ENCODE measurements at regions not wholly inside any gene's neighbourhood (a gene's known extent, or its start where the extent isn't known, plus 50 kb on each side); places are given as distances from the start of the nearest gene placed in this dataset.

GRCh38 chr14:95398630-95399547 is 79.2 kb upstream of the CLMN start:
- Histone ChIP-seq H3K4me2 (ENCODE audit: low read depth, low read length) (no peak overlapping the region), H3K9ac (ENCODE audit: low read length) (no peak overlapping the region), H3F3A (ENCODE audit: insufficient read depth, low read length) (no peaks in the 10 kb centered on the region), H3K4me3 (ENCODE audit: low read length) (no peak overlapping the region), H3K4me1 (ENCODE audit: low read length) (no peaks in the 10 kb centered on the region), H2AFZ (ENCODE audit: low read length) (no peak overlapping the region), H3K9me2 (replicated peaks; ENCODE audit: insufficient read depth, low read length) (no peaks in the 10 kb centered on the region), H4K20me1 (ENCODE audit: insufficient read depth, low read length) (no peaks in the 10 kb centered on the region), H3K79me2 (ENCODE audit: low read length) (no peaks in the 10 kb centered on the region), H3K27ac (ENCODE audit: low read length) (no peak overlapping the region), H3K36me3 (replicated peaks; ENCODE audit: insufficient read depth, low read length) (no peaks in the 10 kb centered on the region), H3K9me3 (replicated peaks; ENCODE audit: insufficient read depth, low read length) (no peaks in the 10 kb centered on the region), H3K27me3 (replicated peaks; ENCODE audit: insufficient read depth, low read length) (no peaks in the 10 kb centered on the region)
- no peak for TF ChIP-seq EZH2phosphoT487 (IDR thresholded peaks at IDR 0.05; ENCODE audit: low read length)
- no peak for TF ChIP-seq EZH2 (optimal IDR thresholded peaks at IDR 0.05; ENCODE audit: low read depth, low read length)
- no peak for DNase-seq

- no peak overlapping the region for H3K27ac ChIP-seq (ENCODE audit: low read length)
- no peak overlapping the region for H2AFZ ChIP-seq (ENCODE audit: low read length)
- H3K79me2 ChIP-seq (ENCODE audit: low read length): no peaks in the 10 kb centered on the region
- no peaks in the 10 kb centered on the region for H3K9me3 ChIP-seq (replicated peaks; ENCODE audit: insufficient read depth, low read length)
- H3K4me1 ChIP-seq (ENCODE audit: low read length): no peaks in the 10 kb centered on the region
- no peak overlapping the region for H3K4me2 ChIP-seq (ENCODE audit: low read depth, low read length)
- H3K9me2 ChIP-seq (replicated peaks; ENCODE audit: insufficient read depth, low read length): no peaks in the 10 kb centered on the region
- no peak overlapping the region for H3K4me3 ChIP-seq (ENCODE audit: low read length)
- DNase-seq: no peak
- no peak for TF ChIP-seq EZH2 (optimal IDR thresholded peaks at IDR 0.05; ENCODE audit: low read depth, low read length)
- no peak for TF ChIP-seq CTCF (IDR thresholded peaks at IDR 0.05; ENCODE audit: low read length)
- TF ChIP-seq EZH2phosphoT487 (IDR thresholded peaks at IDR 0.05; ENCODE audit: low read length): no peak
- H3F3A ChIP-seq (ENCODE audit: insufficient read depth, low read length): no peaks in the 10 kb centered on the region
- no peaks in the 10 kb centered on the region for H3K27me3 ChIP-seq (replicated peaks; ENCODE audit: insufficient read depth, low read length)
- H4K20me1 ChIP-seq (ENCODE audit: insufficient read depth, low read length): no peaks in the 10 kb centered on the region
- no peaks in the 10 kb centered on the region for H3K36me3 ChIP-seq (replicated peaks; ENCODE audit: insufficient read depth, low read length)
- no peak overlapping the region for H3K9ac ChIP-seq (ENCODE audit: low read length)
Measured at GRCh38 chr14:95397325-95397724, 77.6 kb upstream of the CLMN start.

GRCh38 chr14:95396221-95396620 is 76.5 kb upstream of the CLMN start:
- Histone ChIP-seq H3K9ac (ENCODE audit: low read length) (no peak overlapping the region), H3K36me3 (replicated peaks; ENCODE audit: insufficient read depth, low read length) (no peaks in the 10 kb centered on the region), H3K79me2 (ENCODE audit: low read length) (no peaks in the 10 kb centered on the region), H3F3A (ENCODE audit: insufficient read depth, low read length) (no peaks in the 10 kb centered on the region), H4K20me1 (ENCODE audit: insufficient read depth, low read length) (no peaks in the 10 kb centered on the region), H3K9me3 (replicated peaks; ENCODE audit: insufficient read depth, low read length) (no peaks in the 10 kb centered on the region), H3K4me3 (ENCODE audit: low read length) (no peak overlapping the region), H2AFZ (ENCODE audit: low read length) (no peak overlapping the region), H3K4me2 (ENCODE audit: low read depth, low read length) (no peak overlapping the region), H3K9me2 (replicated peaks; ENCODE audit: insufficient read depth, low read length) (no peaks in the 10 kb centered on the region), H3K27me3 (replicated peaks; ENCODE audit: insufficient read depth, low read length) (no peaks in the 10 kb centered on the region), H3K4me1 (ENCODE audit: low read length) (no peaks in the 10 kb centered on the region), H3K27ac (ENCODE audit: low read length) (no peak overlapping the region)
- TF ChIP-seq EZH2phosphoT487 (IDR thresholded peaks at IDR 0.05; ENCODE audit: low read length) (no peak), CTCF (IDR thresholded peaks at IDR 0.05; ENCODE audit: low read length) (no peak), EZH2 (optimal IDR thresholded peaks at IDR 0.05; ENCODE audit: low read depth, low read length) (no peak)
- DNase-seq: no peak

Measured in MM.1S (cell line).